Fibroblast of peridontal ligament (primary cell): ENCODE measurements at regions not wholly inside any gene's neighbourhood (a gene's known extent, or its start where the extent isn't known, plus 50 kb on each side); places are given as distances from the start of the nearest gene placed in this dataset.
"Not testable (repeated sequence)": the region's sequence is repeated elsewhere in the genome, so short reads cannot be mapped to it uniquely, and the experiment has no call there.

ENCODE experiments used
- DNase-seq: peaks from one replicate; pipeline ENCODE4 v3.0.0-alpha.2; 2010; ENCODE audit errors: extremely low read depth

DNA sequence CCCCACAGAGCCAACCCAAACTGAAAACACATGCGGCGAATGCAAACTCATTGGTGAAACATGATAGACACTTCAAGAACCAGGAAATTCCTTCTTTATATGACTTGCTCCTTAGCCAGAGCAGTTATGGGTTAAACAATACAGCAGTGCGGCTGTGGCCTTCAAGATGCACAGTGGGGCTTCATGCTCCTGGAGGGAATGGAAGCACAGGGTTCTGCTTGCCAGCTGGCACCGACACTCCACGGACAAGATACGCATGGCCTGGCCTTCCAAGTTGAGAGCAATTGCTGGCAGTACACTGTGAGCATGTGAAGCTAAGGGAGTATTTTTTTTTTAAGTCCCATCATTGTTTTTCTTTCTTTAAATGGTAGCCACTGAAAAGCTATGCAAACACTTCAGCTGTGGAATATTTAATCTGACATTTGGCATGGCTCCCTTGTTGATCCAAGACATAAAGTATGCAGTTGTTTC is 451.6 kb upstream of the CD180 start:
- peak; percentile 94 for DNase-seq

DNA sequence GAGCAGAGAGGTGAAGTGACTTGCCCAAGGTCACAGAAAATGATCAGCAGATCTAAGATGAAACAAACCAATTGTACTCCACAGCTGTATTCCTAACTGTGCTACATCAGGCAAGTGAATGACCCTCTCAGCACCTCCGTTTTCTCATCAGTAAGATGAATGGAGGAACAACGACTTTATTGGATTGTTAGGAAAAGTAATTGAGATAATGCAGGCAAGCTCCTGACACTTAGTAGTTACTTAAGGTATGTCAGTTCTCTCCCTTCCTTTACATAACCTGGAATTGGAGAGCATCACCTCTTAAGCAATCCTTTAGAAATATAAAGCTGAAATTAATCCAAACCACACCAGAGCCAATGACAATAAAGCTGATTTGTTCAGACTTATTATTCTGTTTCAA is 451.2 kb upstream of the CD180 start:
- DNase-seq: no peak

- no peak for DNase-seq
These were observed 447.8 kb upstream of the CD180 start for GRCh38 chr5:67644221-67644920.

DNA sequence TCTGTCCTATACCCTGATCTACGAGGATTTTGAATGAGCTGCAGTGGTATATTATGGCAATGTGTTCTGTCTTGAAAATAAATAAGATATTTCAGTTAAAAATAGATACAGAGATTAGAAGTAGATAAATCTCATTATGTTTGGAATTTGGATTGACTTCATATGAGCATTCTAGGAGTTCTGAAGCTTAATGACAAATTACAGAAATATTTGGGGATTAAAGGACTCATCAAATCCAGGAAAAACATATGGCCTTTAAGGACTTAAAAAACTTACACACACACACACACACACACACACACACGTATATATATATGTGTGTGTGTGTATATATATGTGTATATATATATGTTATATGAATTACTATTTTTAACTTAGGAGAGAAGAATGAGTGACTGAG is 446.9 kb upstream of the CD180 start:
- no peak for DNase-seq

DNA sequence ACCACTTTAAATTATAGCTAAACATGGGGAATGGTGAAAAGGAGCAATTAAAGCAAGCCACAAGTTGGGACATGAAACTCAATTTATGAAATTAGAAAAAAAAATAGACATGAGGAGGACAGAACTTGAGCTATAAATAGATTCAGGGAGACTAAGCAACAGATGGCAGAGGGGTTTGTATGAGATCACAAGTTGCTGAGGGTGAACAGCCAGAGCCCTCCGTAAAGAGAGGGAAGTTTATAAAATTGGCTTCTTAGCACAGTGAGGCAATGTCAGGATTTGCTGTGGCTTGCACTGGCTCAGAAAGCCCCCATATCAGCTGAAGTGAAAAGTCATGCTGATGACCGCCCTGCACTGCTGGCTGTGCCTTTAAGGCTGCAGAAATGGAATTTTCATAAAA is 443.4 kb upstream of the CD180 start:
- peak; percentile 23 for DNase-seq

DNA sequence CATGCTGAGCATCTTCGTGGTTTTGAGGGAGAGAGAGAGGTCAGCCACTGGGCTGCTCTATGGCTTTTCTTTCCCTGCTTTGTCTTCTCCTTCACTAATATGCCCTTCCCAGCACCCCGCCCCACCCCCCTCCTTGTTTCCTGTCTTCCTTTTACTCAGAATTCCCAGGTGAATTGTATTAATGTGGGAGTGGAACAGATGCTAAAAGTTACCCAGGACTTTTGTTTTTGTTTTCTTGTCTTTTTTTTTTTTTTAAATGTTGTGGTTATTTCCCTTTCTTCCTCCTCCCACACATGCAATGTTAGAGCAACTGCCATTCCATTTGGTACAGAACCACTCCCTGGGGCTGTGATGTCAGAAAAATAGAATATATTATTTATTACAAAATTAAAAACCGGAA is 442.7 kb upstream of the CD180 start:
- peak; percentile 7 for DNase-seq

DNA sequence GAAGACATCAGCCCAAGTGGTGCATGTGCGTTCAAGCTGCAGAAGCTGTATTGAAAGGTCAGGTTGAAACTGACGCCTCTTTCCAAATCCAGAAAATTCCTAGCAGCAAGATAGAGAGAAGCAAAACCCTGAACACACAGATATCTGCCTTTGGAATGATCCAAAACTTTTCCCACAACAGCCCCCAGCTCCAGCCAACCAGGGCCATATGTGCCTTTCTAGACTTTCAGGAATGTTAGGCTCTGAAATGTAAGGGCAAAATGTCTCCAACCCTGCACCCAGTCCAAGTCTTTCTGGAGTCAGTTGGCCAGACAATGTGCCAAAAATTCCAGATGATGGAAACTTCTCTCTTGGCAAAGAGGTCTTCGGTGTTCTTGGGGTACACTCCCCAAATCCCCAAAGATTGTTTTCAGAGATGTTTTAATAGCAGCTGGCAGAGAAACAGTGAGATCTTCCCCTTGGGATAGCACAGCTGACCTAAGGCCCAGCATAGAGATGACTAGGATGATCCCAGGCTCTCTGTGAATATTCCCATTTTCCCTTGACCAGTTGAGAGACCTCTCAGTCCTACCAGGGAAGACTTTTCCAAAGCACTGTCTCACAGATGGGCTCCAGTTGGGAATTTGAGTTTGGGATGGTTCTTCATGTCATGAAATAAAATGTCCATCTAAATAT is 440.4 kb upstream of the CD180 start:
- no peak for DNase-seq

DNA sequence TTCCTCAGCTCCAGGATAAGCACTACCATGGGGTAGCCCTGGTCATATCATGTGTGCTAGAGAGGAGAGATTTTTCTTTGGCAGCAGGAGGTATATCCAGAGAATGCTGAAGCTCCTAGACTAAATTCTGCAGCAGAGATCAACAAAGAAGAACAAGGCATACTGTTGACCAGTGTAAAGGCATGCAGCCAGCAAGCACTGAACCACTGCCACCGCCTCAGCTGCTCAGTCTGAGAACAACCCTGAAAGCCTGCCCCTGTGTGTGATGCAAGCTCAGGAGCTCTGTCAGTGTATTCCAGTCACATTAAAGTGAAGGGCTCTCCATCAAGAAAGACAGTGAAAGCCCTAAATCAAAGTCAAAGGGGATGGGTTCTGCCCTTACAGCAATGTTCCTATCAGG is 439.5 kb upstream of the CD180 start:
- peak; percentile 40 for DNase-seq

DNA sequence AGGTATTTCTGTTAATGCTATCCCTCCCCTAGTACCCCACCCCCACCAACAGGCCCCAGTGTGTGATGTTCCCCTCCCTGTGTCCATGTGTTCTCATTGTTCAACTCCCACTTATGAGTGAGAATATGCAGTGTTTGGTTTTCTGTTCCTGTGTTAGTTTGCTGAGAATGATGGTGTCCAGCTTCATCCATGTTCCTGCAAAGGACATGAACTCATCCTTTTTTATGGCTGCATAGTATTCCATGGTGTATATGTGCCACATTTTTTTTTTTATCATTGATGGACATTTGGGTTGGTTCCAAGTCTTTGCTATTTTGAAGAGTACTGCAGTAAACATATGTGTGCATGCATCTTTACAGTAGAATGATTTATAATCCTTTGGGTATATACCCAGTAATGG is 430.5 kb upstream of the CD180 start:
- not testable (repeated sequence) for DNase-seq

DNA sequence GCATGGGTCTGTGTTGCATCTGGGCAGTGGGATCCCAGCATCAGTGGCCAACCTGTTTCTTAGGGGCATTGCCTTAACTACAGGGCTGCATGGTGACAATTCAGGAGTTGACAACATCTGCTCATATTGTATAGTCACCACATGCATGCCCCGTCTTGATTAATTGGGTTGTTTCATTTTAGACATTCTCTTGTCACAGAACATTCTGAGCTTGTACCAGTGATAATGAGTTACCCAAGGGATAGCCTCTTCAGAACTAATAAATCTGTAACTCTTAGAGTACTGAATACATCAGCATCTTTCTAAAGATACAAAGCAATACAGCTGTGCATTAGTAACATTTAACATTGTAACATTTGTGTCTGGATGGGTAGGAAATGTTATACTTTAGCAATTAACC is 426.5 kb upstream of the CD180 start:
- no peak for DNase-seq

DNA sequence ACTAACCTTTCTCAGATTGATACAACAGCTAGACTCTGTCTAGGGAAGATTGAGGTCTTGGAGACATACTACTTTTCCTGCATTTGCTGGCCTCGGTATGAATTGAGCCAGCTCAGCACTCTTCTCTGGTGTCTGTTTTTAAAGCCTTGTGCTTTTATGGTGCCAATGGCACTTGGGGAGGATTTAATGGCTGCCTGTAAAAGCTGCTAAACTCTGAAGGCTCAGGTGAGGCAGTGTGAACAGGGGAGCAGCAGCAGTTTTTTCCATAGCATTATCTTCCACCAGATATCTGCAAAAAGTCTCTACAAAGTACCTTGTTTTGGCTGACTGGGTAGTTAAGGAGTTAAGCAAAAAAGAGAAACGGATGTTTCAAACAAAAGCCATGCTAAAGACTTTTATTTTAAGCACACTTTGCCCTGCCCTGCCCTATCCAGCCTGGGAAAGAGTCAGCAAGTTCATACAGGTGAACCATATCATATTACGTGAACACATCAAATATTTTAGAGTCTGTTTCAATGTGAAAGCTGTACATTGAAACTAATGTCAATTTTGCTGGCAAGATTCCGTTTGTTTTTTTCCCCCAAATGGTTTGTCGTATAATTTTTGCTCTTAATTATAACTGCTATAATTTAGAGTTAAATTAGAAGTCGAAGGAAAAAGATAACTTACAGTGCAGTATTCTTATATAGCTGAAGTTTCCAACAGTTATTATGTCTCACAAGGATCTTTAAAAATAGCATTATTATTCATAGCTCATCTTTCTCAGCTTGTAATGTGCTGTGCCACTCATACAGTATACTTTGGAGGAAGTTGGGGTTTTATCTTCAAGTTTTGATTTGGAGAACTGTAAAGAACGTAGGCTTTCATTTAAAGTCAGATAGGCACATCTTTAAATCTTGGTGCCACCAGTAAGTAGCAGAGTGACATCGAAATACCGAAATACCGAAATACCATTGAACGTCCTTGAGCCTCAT is 424.1 kb upstream of the CD180 start:
- DNase-seq: no peak

DNA sequence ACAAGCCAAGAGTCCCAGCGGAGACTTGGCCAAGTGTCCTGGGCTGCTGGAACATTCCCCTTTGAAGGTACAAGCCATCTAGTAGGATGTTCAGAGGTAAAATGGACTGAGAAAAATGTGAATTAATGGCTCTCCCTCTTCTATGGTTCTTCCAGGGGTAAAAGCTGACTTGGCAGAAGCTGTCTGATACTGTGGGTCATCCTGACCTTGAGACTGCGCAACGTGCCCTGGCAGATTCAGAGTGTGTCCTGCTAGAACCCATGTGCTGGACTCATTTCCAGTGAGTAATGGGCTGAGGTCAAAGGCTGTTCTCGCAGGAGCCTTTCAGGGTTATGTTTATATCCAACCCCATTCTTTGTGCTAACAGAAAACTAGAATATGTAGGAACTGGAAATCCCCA is 423.0 kb upstream of the CD180 start:
- DNase-seq: no peak

GRCh38 chr5:67619235-67619634 is 422.6 kb upstream of the CD180 start:
- DNase-seq: no peak

- no peak for DNase-seq
These were observed 420.5 kb upstream of the CD180 start for GRCh38 chr5:67617051-67617450.

DNA sequence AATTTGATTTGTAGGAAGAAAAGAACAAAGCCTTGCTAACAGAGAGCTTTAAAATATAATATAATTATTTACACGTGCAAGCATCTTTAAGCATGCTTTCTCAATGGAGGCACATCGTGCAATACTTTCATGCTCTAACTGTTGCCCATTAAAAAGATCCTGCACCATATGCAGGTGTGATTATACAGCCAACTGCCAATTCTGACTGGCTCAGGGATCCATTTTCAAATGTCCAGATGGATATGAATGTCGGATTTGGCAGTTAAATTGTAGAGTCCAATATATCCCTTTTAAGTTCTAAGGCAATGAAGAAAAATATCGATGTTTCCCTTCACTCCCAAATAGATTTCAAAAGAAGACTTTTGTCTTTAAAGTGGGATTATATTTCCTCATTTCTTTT is 416.4 kb upstream of the CD180 start:
- no peak for DNase-seq

- DNase-seq: no peak
These were observed 413.8 kb upstream of the CD180 start for GRCh38 chr5:67610186-67610912.

GRCh38 chr5:67607958-67608357 is 411.4 kb upstream of the CD180 start:
- no peak for DNase-seq

DNA sequence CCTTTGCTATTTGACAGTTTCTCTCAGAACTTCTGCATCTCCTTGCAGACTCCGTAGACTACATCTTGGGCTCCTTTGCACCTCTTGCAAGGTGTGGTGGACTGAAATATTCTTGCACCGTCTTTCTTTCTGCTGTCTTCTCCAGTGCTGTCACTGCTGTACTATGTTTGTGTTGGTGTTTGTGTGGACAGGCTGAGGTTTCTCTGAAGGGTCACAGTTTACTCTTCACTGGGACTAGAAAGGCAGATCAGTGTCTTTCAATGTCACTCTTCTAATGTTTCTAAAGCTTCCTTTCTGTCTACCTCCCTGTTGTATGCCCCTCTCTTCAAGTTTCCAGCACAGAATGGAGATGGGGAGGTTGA is 410.0 kb upstream of the CD180 start:
- DNase-seq: no peak

- DNase-seq: no peak
These were observed 409.4 kb upstream of the CD180 start for GRCh38 chr5:67605730-67606585.

DNA sequence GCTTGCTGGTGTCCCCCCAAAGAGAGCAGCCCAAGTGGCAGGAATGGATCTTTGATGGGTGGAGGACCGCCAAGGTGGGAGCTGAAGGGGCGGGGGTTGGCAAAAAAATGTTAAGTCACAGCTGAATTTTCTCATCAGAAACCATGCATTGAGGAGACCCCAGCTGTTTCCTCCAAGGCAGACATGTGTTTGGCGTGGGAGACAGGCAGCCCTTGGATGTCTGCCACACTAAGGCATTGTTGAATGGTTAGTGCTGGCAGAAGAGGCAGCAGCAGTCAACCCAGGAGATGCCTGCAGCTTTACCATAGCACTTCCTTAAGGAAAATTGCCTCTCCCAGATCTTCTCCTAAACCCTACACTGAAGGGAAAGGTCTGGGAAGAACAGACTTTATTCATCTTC is 394.9 kb upstream of the CD180 start:
- no peak for DNase-seq

DNA sequence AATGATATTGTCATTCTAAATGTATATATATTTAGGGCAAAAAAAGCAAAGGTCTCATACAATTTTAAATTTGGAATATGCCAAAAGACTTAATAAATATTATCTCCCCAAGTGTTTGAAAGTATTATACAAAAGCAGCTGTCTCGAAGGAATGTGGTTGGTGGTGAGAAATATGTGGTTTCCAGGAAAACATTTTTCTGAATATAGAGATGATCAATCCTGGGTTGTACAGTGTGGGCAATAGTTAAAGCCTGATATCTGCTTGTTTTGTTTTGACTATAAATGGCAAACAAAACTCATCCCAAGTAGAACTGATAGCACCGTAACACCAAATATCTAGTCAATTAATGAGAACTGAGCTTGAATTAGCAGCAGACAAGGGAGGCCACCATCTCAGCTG is 391.8 kb upstream of the CD180 start:
- no peak for DNase-seq
